ENCODE measurements at regions not wholly inside any gene's neighbourhood (a gene's known extent, or its start where the extent isn't known, plus 50 kb on each side); places are given as distances from the start of the nearest gene placed in this dataset.
"Not testable (repeated sequence)": the region's sequence is repeated elsewhere in the genome, so short reads cannot be mapped to it uniquely, and the experiment has no call there.

- Histone ChIP-seq H3K9me3 (ENCODE audit: control insufficient read depth, low read length) (no peaks in the 10 kb centered on the region), H3K4me1 (ENCODE audit: control insufficient read depth, insufficient read depth, low read length, poor library complexity, severe bottlenecking) (peaks cover 2% of the 10 kb centered on the region), H3K4me3 (ENCODE audit: extremely low read depth, insufficient read depth, low read length, poor library complexity, severe bottlenecking) (no peak overlapping the region), H3K36me3 (ENCODE audit: control insufficient read depth, insufficient read depth, low read length) (no peaks in the 10 kb centered on the region), H3K27ac (ENCODE audit: low read depth, low read length, severe bottlenecking) (no peak overlapping the region)
- WGBS, 2 experiments (ENCODE audit: insufficient coverage in 2 of 2): 87 to 91% methylated on average over 4 of the region's 4 CpGs
Measured at GRCh38 chr1:100628631-100629081, 90.7 kb downstream of the GPR88 start.

GRCh38 chr1:100629391-100629790, 90.2 kb upstream of the VCAM1 start:
- H3K36me3 ChIP-seq (ENCODE audit: control insufficient read depth, insufficient read depth, low read length): no peaks in the 10 kb centered on the region
- peaks cover 2% of the 10 kb centered on the region for H3K4me1 ChIP-seq (ENCODE audit: control insufficient read depth, insufficient read depth, low read length, poor library complexity, severe bottlenecking)
- no peak overlapping the region for H3K4me3 ChIP-seq (ENCODE audit: extremely low read depth, insufficient read depth, low read length, poor library complexity, severe bottlenecking)
- no peaks in the 10 kb centered on the region for H3K9me3 ChIP-seq (ENCODE audit: control insufficient read depth, low read length)
- no peak overlapping the region for H3K27ac ChIP-seq (ENCODE audit: low read depth, low read length, severe bottlenecking)

DNA sequence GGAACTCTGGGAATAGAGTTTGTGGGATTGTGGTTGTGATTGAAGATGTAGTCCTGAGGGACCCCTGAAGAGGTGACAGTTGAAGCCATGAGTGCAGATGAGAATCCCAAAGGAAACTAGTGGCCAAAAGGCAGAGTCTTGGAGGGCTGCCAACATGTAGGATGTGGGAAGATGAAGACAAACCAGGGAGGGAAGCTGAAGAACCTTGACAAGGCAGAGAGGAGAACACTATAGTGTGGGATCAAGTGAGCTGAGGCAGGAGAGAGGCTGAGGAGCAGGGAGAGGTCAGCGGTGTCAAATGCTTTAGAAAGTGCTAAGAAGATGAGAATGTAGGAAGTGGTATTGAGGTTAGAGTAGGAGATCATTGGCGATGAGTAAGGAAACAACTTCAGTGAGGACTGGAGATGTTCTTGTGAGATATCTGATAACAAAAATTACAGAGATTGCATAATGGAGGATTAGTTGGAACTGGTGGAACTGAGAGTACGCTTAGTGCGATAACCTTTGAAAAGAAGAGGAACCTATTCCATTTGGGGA, 88.5 kb upstream of the VCAM1 start:
- Histone ChIP-seq H3K4me1 (ENCODE audit: control insufficient read depth, insufficient read depth, low read length, poor library complexity, severe bottlenecking) (no peaks in the 10 kb centered on the region), H3K4me3 (ENCODE audit: extremely low read depth, insufficient read depth, low read length, poor library complexity, severe bottlenecking) (no peak overlapping the region), H3K27ac (ENCODE audit: low read depth, low read length, severe bottlenecking) (no peak overlapping the region), H3K9me3 (ENCODE audit: control insufficient read depth, low read length) (no peaks in the 10 kb centered on the region), H3K36me3 (ENCODE audit: control insufficient read depth, insufficient read depth, low read length) (no peaks in the 10 kb centered on the region)
- 89 to 91% methylated on average over 4 of the region's 4 CpGs for WGBS, 2 experiments (ENCODE audit: insufficient coverage in 2 of 2)

DNA sequence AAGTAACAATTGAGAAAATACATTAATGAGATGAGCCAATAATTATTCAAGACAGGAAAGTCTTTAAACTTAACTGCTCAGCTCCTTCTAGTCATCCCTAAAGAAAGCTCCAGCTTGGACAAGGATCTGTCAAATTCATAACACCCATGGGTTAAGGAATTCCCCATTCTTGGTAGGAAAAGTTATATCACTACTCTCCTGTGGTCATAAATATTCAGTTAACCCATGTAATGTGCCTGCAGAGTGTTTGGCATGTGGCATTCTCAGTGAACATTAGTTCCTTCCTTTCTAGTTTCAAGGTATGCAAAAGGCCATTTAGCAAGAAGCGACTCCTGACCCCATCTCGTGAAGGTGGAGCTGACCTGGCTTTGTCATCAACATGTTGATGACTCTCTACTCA, 76.7 kb upstream of the VCAM1 start:
- H3K9me3 ChIP-seq (ENCODE audit: control insufficient read depth, low read length): no peaks in the 10 kb centered on the region
- no peaks in the 10 kb centered on the region for H3K36me3 ChIP-seq (ENCODE audit: control insufficient read depth, insufficient read depth, low read length)
- H3K4me1 ChIP-seq (ENCODE audit: control insufficient read depth, insufficient read depth, low read length, poor library complexity, severe bottlenecking): no peaks in the 10 kb centered on the region
- WGBS, 2 experiments (ENCODE audit: insufficient coverage in 2 of 2): 100% methylated on average over 1 to 2 of the region's 2 CpGs
- H3K4me3 ChIP-seq (ENCODE audit: extremely low read depth, insufficient read depth, low read length, poor library complexity, severe bottlenecking): no peak overlapping the region
- no peak overlapping the region for H3K27ac ChIP-seq (ENCODE audit: low read depth, low read length, severe bottlenecking)

GRCh38 chr1:100643471-100644196, 75.9 kb upstream of the VCAM1 start:
- Histone ChIP-seq H3K36me3 (ENCODE audit: control insufficient read depth, insufficient read depth, low read length) (no peaks in the 10 kb centered on the region), H3K9me3 (ENCODE audit: control insufficient read depth, low read length) (no peaks in the 10 kb centered on the region), H3K27ac (ENCODE audit: low read depth, low read length, severe bottlenecking) (no peak overlapping the region), H3K4me3 (ENCODE audit: extremely low read depth, insufficient read depth, low read length, poor library complexity, severe bottlenecking) (no peak overlapping the region), H3K4me1 (ENCODE audit: control insufficient read depth, insufficient read depth, low read length, poor library complexity, severe bottlenecking) (no peaks in the 10 kb centered on the region)
- WGBS, 2 experiments (ENCODE audit: insufficient coverage in 2 of 2): 82 to 89% methylated on average over 2 to 3 of the region's 4 CpGs

- WGBS, 2 experiments (ENCODE audit: insufficient coverage in 2 of 2): 75% methylated on average over 2 of the region's 4 CpGs; no CpG with 5 or more reads in 1 of the 2 experiments
Measured at GRCh38 chr1:100646001-100646400, 73.5 kb upstream of the VCAM1 start.

GRCh38 chr1:100649146-100649545, 70.4 kb upstream of the VCAM1 start:
- H3K4me3 ChIP-seq (ENCODE audit: extremely low read depth, insufficient read depth, low read length, poor library complexity, severe bottlenecking): no peak overlapping the region
- H3K9me3 ChIP-seq (ENCODE audit: control insufficient read depth, low read length): no peaks in the 10 kb centered on the region
- H3K36me3 ChIP-seq (ENCODE audit: control insufficient read depth, insufficient read depth, low read length): no peaks in the 10 kb centered on the region
- 100% methylated on average over 1 of the region's 1 CpG; no CpG with 5 or more reads in 1 of the 2 experiments for WGBS, 2 experiments (ENCODE audit: insufficient coverage in 2 of 2)
- H3K27ac ChIP-seq (ENCODE audit: low read depth, low read length, severe bottlenecking): no peak overlapping the region
- no peaks in the 10 kb centered on the region for H3K4me1 ChIP-seq (ENCODE audit: control insufficient read depth, insufficient read depth, low read length, poor library complexity, severe bottlenecking)

More at GRCh38 chr1:100646001-100646400, 73.5 kb upstream of the VCAM1 start:
- Histone ChIP-seq H3K4me3 (ENCODE audit: extremely low read depth, insufficient read depth, low read length, poor library complexity, severe bottlenecking) (no peak overlapping the region), H3K9me3 (ENCODE audit: control insufficient read depth, low read length) (no peaks in the 10 kb centered on the region), H3K4me1 (ENCODE audit: control insufficient read depth, insufficient read depth, low read length, poor library complexity, severe bottlenecking) (no peaks in the 10 kb centered on the region), H3K27ac (ENCODE audit: low read depth, low read length, severe bottlenecking) (no peak overlapping the region), H3K36me3 (ENCODE audit: control insufficient read depth, insufficient read depth, low read length) (no peaks in the 10 kb centered on the region)

GRCh38 chr1:100657876-100658715, 61.4 kb upstream of the VCAM1 start:
- WGBS, 2 experiments (ENCODE audit: insufficient coverage in 2 of 2): 87 to 92% methylated on average over 4 to 5 of the region's 10 CpGs
- H3K4me1 ChIP-seq (ENCODE audit: control insufficient read depth, insufficient read depth, low read length, poor library complexity, severe bottlenecking): no peaks in the 10 kb centered on the region
- no peak overlapping the region for H3K27ac ChIP-seq (ENCODE audit: low read depth, low read length, severe bottlenecking)
- no peaks in the 10 kb centered on the region for H3K9me3 ChIP-seq (ENCODE audit: control insufficient read depth, low read length)
- H3K4me3 ChIP-seq (ENCODE audit: extremely low read depth, insufficient read depth, low read length, poor library complexity, severe bottlenecking): no peak overlapping the region
- no peaks in the 10 kb centered on the region for H3K36me3 ChIP-seq (ENCODE audit: control insufficient read depth, insufficient read depth, low read length)

- no peaks in the 10 kb centered on the region for H3K36me3 ChIP-seq (ENCODE audit: control insufficient read depth, insufficient read depth, low read length)
- no peak overlapping the region for H3K4me3 ChIP-seq (ENCODE audit: extremely low read depth, insufficient read depth, low read length, poor library complexity, severe bottlenecking)
- no peak overlapping the region for H3K27ac ChIP-seq (ENCODE audit: low read depth, low read length, severe bottlenecking)
- no peaks in the 10 kb centered on the region for H3K4me1 ChIP-seq (ENCODE audit: control insufficient read depth, insufficient read depth, low read length, poor library complexity, severe bottlenecking)
- H3K9me3 ChIP-seq (ENCODE audit: control insufficient read depth, low read length): no peaks in the 10 kb centered on the region
Measured at GRCh38 chr1:100658716-100659026, 60.9 kb upstream of the VCAM1 start.

DNA sequence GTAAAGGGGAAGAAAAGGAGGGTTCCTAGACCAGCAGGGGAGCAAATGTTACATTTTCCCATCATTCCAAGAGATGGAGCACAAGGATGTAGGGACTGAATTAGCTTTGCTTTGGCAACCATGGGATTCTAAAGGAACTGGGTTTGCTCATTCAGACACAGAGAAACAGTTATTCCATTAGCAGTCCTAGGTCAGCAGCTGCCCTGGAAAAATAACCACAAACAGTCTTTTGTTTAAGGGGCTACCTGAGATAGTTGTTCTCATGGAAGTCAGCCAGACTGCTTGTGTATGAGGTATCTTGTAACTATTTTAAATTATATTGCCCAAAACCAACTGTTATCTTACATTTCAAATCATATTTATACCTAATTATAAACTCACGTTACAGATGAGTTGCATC, 58.4 kb upstream of the VCAM1 start:
- no CpG with 5 or more reads among the region's 1 CpG for WGBS, 2 experiments (ENCODE audit: insufficient coverage in 2 of 2)
- Histone ChIP-seq H3K36me3 (ENCODE audit: control insufficient read depth, insufficient read depth, low read length) (no peaks in the 10 kb centered on the region), H3K4me3 (ENCODE audit: extremely low read depth, insufficient read depth, low read length, poor library complexity, severe bottlenecking) (no peak overlapping the region), H3K27ac (ENCODE audit: low read depth, low read length, severe bottlenecking) (no peak overlapping the region), H3K9me3 (ENCODE audit: control insufficient read depth, low read length) (no peaks in the 10 kb centered on the region), H3K4me1 (ENCODE audit: control insufficient read depth, insufficient read depth, low read length, poor library complexity, severe bottlenecking) (no peaks in the 10 kb centered on the region)

- H3K9me3 ChIP-seq (ENCODE audit: control insufficient read depth, low read length); H3K36me3 ChIP-seq (ENCODE audit: control insufficient read depth, insufficient read depth, low read length); H3K27ac ChIP-seq (ENCODE audit: low read depth, low read length, severe bottlenecking); H3K4me1 ChIP-seq (ENCODE audit: control insufficient read depth, insufficient read depth, low read length, poor library complexity, severe bottlenecking); H3K4me3 ChIP-seq (ENCODE audit: extremely low read depth, insufficient read depth, low read length, poor library complexity, severe bottlenecking): not testable (repeated sequence)
- WGBS, 2 experiments (ENCODE audit: insufficient coverage in 2 of 2): 70 to 89% methylated on average over 2 to 7 of the region's 7 CpGs
Measured at GRCh38 chr1:100668494-100668893, 51.0 kb upstream of the VCAM1 start.

Data from mesodermal cell (in vitro differentiated cells).